Embryonic facial prominence (tissue), 1 donor: ENCODE measurements at regions not wholly inside any gene's neighbourhood (a gene's known extent, or its start where the extent isn't known, plus 50 kb on each side); places are given as distances from the start of the nearest gene placed in this dataset.
"Not testable (repeated sequence)": the region's sequence is repeated elsewhere in the genome, so short reads cannot be mapped to it uniquely, and the experiment has no call there.

Experiments
- DNase-seq: peaks from one replicate; pipeline ENCODE4 v3.0.0-alpha.2; 2016; ENCODE audit errors: extremely low spot score

- DNase-seq, result no peak
These were observed 52.6 kb upstream of the AGA start for GRCh38 chr4:177494791-177495190.

GRCh38 chr4:177495626-177496025 is 53.4 kb upstream of the AGA start:
- DNase-seq, result not testable (repeated sequence)

- DNase-seq, result no peak
These were observed 57.3 kb upstream of the AGA start for GRCh38 chr4:177499537-177499936.

- DNase-seq, result no peak
These were observed 63.0 kb upstream of the AGA start for GRCh38 chr4:177505171-177505615.

GRCh38 chr4:177508662-177509061 is 66.4 kb upstream of the AGA start:
- DNase-seq, result no peak

- no peak for DNase-seq
These were observed 67.0 kb upstream of the AGA start for GRCh38 chr4:177509226-177509745.

- DNase-seq, result no peak
These were observed 69.4 kb upstream of the AGA start for GRCh38 chr4:177511611-177512010.

- no peak for DNase-seq
These were observed 70.4 kb upstream of the AGA start for GRCh38 chr4:177512646-177513045.

GRCh38 chr4:177517862-177518261 is 75.6 kb upstream of the AGA start:
- no peak for DNase-seq

GRCh38 chr4:177519481-177520260 is 77.4 kb upstream of the AGA start:
- no peak for DNase-seq

GRCh38 chr4:177528620-177529019 is 86.4 kb upstream of the AGA start:
- DNase-seq, result no peak

GRCh38 chr4:177530561-177530960 is 88.3 kb upstream of the AGA start:
- DNase-seq, result no peak

GRCh38 chr4:177532358-177532757 is 90.1 kb upstream of the AGA start:
- no peak for DNase-seq

GRCh38 chr4:177534841-177535240 is 92.6 kb upstream of the AGA start:
- not testable (repeated sequence) for DNase-seq

- no peak for DNase-seq
These were observed 104.5 kb upstream of the AGA start for GRCh38 chr4:177546745-177547144.

GRCh38 chr4:177547985-177548384 is 105.7 kb upstream of the AGA start:
- DNase-seq, result no peak

- no peak for DNase-seq
These were observed 112.9 kb upstream of the AGA start for GRCh38 chr4:177555007-177555574.

- no peak for DNase-seq
These were observed 115.2 kb upstream of the AGA start for GRCh38 chr4:177557416-177557815.

- DNase-seq, result no peak
These were observed 116.8 kb upstream of the AGA start for GRCh38 chr4:177558995-177559394.

GRCh38 chr4:177562163-177562562 is 119.9 kb upstream of the AGA start:
- no peak for DNase-seq

- DNase-seq, result no peak
These were observed 120.6 kb upstream of the AGA start for GRCh38 chr4:177562859-177563258.

GRCh38 chr4:177566691-177567090 is 124.5 kb upstream of the AGA start:
- DNase-seq, result no peak

GRCh38 chr4:177568931-177569330 is 126.7 kb upstream of the AGA start:
- DNase-seq, result no peak
